HFF-Myc (cell line): ENCODE measurements at regions not wholly inside any gene's neighbourhood (a gene's known extent, or its start where the extent isn't known, plus 50 kb on each side); places are given as distances from the start of the nearest gene placed in this dataset.

ENCODE experiments used
- DNase-seq: peaks from one replicate; pipeline ENCODE4 v3.0.0-alpha.2; 2011; ENCODE audit warnings: low read depth; ENCODE audit errors: extremely low read depth
- H3K4me3 ChIP-seq: replicated peaks from 2 replicates; pipeline ENCODE4 v1.5.1; 2011; ENCODE audit warnings: low read depth, mild to moderate bottlenecking, control low read depth, low read length
- TF ChIP-seq, protein P1 (sequence below): IDR thresholded peaks from 2 replicates; pipeline ENCODE4 v1.5.1; 2012; ENCODE audit warnings: mild to moderate bottlenecking, low read depth, low read length, control low read depth; ENCODE audit errors: missing control alignments

DNA sequence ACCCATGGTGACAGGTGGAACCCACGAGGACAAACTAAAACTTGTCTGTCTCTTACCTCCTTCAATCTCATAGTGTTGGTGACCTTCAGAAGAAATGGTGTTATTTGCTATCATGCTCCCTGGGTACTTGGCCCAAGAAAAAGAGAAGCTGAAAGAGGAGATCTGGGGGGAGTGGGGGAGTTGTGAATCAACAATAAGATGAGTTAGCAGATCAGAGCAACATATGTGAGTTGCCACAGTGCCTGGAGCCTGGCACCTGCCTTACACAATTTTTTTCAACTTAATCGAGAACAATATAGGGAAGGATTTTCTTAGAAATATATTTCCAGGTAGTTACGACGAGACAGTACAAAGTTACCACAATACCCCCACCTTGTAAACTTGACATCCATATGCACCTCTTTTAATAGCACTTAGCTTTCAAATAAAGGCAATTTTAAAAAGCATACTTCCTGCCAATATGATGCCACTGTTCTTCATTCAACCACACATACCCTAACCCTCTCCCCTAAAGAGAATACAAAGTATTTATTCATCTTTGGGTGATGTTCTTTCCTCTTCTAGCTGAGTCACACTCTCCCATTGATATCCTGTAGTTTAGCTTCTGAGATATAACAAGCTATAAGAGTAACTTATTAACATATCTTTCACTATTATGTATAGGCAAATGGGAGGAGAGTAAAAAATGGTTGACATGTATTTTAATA, 424.1 kb upstream of the OR4E1 start:
- H3K4me3 ChIP-seq = no peak overlapping the region
- TF ChIP-seq, protein P1, sequence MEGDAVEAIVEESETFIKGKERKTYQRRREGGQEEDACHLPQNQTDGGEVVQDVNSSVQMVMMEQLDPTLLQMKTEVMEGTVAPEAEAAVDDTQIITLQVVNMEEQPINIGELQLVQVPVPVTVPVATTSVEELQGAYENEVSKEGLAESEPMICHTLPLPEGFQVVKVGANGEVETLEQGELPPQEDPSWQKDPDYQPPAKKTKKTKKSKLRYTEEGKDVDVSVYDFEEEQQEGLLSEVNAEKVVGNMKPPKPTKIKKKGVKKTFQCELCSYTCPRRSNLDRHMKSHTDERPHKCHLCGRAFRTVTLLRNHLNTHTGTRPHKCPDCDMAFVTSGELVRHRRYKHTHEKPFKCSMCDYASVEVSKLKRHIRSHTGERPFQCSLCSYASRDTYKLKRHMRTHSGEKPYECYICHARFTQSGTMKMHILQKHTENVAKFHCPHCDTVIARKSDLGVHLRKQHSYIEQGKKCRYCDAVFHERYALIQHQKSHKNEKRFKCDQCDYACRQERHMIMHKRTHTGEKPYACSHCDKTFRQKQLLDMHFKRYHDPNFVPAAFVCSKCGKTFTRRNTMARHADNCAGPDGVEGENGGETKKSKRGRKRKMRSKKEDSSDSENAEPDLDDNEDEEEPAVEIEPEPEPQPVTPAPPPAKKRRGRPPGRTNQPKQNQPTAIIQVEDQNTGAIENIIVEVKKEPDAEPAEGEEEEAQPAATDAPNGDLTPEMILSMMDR = no peak
- DNase-seq = no peak

DNA sequence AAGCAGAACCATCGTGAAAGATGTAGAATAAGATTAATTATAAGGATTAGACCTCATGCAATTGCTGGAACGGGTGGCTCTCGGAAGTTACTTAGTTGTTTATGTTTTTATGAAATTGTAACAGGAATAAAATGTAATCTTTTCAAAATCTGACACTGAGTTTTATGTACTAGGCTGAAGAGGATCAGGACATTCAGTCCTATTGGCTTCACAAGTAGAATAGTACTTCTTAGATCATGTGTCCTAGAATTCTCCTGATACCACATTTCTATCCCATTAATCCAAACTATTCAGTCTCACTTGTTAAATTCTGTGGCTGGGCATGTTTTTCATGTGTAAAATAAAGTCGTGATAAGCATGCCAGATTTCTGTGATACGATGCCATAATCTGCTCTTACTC, 423.5 kb upstream of the OR4E1 start:
- no peak for DNase-seq
- no peak overlapping the region for H3K4me3 ChIP-seq

DNA sequence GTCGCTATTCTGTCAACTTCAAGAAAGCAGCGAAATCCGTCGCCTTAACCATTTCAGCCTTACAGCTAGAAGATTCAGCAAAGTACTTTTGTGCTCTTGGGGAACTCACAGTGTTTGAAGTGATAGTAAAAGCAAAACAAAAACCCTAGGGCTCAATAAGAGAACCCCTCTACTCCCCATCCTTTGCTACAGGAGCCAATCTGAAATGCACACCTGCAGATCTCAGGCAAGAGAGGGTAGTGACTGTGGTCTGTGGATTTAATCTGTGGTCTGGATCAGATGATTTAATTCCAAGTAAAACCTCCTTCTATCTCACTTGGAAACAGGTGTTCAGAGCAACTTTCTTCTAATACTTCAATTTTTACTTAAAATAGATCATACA, 422.9 kb upstream of the OR4E1 start:
- no peak for DNase-seq
- TF ChIP-seq, protein P1 = no peak
- no peak overlapping the region for H3K4me3 ChIP-seq

More for the DNA sequence above, 423.5 kb upstream of the OR4E1 start:
- TF ChIP-seq, protein P1 = no peak

DNA sequence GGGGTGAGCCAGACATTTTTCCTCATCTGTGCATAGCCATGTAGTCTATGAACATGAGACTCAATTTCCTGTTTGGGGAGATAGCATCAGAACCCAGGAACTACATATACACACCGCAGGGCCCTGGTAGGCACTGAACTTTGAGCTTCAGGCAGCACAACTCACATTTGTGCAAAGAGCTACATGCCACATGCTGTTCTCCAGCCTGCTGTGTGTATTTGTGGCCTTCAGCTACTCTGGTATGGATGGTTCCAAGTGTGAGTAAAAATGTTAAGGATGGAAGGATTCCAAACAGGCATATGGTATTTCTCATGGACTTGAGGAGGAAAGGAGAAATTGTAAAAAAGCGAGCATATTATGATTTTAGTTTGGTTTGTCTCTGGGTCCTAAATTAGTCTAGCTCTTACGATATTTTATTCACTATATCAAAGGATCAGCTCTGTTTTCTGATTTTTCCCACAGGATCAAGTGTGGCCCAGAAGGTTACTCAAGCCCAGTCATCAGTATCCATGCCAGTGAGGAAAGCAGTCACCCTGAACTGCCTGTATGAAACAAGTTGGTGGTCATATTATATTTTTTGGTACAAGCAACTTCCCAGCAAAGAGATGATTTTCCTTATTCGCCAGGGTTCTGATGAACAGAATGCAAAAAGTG, 422.4 kb upstream of the OR4E1 start:
- DNase-seq = no peak
- TF ChIP-seq, protein P1 = no peak
- no peak overlapping the region for H3K4me3 ChIP-seq

DNA sequence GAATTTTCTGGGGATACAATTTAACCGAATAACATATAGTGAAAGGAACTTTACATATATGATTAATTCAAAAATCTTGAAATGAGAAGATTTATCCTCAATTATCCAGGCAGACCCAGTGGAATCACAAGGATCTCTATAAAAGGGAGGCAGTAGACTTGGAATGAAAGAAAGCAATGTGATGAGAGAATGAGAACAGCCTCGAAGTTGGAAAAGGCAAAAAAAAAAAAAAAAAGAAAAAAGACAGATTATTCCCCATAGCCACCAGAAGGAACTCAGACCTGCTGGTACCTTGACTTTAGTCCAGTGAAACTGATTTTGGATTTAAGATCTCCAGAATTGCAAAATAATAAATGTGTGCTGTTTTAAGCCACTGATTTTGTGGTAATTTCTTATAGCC, 416.3 kb upstream of the OR4E1 start:
- no peak for DNase-seq
- TF ChIP-seq, protein P1 = no peak

DNA sequence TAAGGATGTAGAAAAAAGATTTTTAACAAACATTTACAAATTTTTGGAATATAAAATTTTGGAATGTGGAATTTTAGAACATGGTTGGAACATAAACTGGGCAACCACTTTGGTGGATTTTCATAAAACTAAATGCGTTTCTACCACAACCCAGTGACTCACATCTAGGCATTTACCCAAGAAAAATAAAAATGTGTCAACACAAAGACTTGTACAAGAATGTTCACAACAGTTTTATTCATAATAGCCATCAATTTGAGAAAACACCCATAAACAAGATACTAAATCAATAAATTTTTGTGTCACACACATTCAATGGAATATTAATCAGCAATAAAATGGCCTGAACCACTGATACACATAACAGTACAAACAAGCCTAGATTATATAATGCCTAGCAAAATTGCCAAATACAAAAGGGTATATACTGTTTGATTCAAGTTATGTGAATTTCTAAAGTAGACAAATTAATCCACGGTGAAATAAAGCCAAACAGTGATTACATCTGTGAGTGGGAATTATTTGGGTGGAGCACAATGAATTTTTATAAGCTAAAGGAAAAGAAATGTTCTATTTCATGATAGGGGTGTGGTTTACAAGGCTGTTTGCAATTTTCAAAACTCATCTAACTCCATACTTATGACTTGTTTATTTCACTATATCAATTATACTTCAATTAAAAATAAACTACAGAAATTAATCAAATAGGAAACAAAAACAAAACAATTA, 415.2 kb upstream of the OR4E1 start:
- no peak overlapping the region for H3K4me3 ChIP-seq
- DNase-seq = no peak
- TF ChIP-seq, protein P1 = no peak

More for the DNA sequence above, 416.3 kb upstream of the OR4E1 start:
- no peak overlapping the region for H3K4me3 ChIP-seq
